Hepatic stellate cell (primary cell): ENCODE measurements at regions not wholly inside any gene's neighbourhood (a gene's known extent, or its start where the extent isn't known, plus 50 kb on each side); places are given as distances from the start of the nearest gene placed in this dataset.
A peak's percentile ranks its signal among the peaks of the same experiment; 100 is the strongest.

Source experiments
- DNase-seq: peaks from one replicate; pipeline ENCODE4 v3.0.0; 2011; ENCODE audit warnings: low spot score

DNA sequence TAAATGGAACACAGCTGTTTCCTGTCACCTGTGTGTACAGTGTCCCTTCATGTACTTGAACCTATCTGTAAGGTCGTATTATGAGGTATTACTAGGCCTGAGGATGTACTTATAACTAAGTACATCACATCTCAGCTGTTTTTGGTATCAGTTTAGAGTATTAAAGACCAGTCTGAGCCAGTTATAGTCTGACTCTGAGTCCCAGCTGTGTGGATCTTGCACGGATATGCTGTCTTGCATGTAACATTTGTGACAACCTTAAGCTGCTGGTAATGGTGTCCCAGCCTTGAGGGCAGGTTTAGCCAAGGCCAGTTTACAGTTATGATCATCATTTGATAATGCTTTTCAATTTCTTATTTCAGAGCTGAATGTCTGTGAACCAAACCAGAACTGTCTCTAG is 496.3 kb downstream of the SLC4A3 start:
- DNase-seq = no peak

GRCh38 chr2:220125551-220125950 is 498.1 kb downstream of the SLC4A3 start:
- no peak for DNase-seq

GRCh38 chr2:220127311-220127710 is 499.9 kb downstream of the SLC4A3 start:
- DNase-seq = no peak

DNA sequence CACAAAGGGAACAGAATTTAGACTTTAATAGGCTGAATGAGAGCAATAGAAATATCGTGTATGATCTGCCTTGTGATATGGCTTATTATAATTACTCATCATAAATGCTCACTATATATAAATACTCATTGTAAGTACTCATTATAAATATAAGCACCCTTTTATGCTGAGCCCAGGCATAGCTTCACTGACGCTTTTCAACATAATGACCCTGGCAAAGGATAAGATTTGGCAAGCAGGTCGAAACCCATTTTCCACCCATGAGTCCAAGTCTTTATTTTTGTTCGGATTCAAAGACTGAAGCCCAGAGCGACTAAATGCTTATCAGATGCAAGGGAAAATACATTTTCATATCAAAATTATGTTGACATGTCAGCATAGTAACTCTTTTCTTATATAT is 500.4 kb downstream of the SLC4A3 start:
- DNase-seq = no peak

DNA sequence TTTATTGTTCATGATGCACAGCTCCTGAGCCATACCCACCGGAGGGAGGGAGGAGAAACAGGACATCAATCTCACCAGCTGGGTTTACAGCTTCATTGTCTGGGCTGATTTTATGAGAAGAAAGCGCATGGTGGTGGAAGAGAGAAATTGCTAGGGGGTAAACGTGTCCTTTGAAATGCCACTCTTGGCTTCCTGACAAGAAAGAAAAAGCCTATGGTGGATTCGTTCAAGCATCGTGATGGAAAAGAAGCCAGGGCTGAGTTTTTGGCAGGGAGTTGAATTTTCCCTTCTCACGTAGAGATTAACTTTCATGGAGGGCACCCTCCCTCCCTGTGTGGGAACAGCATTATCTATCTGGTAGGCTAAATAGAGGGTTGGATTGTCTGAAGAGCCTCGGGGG is 502.0 kb downstream of the SLC4A3 start:
- DNase-seq = no peak

- no peak for DNase-seq
Observed at GRCh38 chr2:220134756-220135534, 507.5 kb downstream of the SLC4A3 start.

DNA sequence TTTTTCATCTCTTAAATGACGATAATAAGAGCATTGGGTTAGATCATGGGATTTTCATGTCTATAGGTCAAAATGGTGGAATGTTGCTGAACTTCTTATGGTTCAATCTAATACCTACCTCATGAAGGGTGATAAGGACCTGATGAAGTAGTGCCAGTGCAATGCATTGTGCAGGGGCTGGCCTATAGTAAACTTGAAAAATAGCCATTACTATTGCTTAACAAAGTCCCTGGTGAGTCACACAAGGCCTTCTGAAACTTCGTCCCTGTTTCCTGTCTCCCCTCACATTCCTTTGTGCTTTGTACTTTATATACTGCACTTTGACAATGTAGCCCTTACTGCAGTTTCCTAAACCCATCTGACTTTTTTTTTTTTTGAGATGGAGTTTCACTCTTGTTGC is 515.9 kb downstream of the SLC4A3 start:
- peak; percentile 43 for DNase-seq

- DNase-seq = no peak
Observed at GRCh38 chr2:220144411-220144810, 517.0 kb downstream of the SLC4A3 start.

DNA sequence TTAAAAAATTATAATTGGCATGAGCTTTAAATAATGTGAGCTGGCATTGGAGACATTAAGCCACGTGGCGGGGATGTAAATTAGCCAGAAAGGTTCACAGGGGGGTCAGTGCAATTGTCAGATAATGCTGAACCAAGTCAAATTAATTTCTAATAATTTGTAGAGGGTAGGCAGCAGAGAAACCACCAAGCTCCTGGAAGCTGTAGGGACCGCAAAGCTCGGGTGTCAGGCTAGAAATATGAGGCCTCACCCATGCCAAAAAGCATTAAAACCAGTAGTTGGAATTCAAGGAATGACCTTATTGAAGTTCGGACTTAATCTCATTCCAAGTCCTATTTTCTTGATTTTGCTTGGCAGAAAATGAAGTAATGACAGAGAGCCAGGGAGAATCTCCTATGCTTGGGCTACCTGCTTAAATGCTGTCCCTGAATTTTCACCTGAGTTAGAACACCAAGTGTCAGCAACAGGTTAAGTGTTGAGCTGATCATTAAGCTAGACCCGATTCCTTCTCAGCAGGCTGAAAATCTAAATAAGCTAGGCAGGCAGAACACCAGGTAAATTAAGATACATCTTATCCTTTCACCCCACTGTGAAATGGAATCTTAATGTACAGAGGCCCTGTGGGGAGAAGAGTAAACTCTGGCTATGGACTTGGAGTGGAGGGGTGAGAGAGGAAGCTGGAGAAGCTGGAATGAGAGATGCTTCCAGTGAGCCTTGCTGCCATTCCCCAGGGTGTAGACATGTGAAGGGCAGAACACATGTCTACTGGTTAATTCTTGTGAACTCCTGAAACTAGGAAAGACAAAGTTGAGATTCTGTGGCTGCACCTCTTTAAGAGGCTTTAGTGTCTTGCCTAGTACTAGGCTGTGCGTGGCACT is 520.0 kb downstream of the SLC4A3 start:
- no peak for DNase-seq

GRCh38 chr2:220148471-220149248 is 521.2 kb downstream of the SLC4A3 start:
- DNase-seq = no peak

DNA sequence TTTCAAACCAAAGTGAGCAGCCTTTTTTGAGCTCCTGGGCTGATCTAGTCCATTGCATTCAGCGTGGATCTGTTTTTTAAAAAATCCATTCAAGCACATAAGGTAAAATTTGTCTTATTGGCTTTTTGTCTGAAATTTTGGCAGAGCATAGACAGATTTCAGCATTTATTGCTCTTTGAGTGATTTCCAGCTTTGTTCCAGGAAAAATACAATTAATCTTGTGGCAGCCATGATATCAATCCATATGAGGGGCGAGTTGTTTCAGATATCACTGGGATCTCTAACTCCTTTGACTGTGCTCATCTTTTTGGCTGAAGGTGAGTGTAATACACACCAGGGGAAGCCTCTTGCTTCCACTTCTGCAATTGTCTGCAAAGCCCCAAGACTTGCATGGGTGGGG is 523.9 kb downstream of the SLC4A3 start:
- no peak for DNase-seq

DNA sequence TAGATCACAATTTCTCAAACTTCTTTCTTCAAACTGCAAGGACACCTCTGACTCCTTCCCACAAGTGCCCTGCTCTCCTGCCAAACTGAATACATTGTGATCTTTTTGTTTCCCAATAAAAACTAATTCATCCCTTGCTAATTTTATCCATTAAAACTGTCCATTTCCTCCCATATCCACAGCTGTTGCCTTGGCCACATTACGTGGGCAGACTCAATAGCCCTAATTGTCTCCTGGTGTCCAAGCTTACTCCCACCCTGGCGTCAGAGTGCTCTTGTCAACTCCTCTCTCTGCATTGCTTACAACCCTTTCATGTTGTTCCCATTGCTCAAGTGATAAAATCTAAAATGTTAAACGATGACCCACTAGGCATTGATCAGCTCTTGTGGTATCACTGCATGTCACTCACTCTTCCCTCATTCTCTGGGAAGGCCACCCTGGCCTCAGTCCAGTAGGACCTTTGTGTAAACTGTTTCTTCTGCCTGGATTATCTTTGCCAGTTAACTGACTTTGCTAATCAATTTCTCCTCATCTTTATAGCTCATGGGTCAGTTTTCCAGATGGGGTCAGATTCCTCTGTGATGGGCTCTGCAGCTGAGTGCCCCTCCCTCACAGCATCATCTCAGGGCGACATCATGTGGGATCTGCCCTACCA is 525.0 kb downstream of the SLC4A3 start:
- no peak for DNase-seq

- no peak for DNase-seq
Observed at GRCh38 chr2:220153118-220153517, 525.7 kb downstream of the SLC4A3 start.

DNA sequence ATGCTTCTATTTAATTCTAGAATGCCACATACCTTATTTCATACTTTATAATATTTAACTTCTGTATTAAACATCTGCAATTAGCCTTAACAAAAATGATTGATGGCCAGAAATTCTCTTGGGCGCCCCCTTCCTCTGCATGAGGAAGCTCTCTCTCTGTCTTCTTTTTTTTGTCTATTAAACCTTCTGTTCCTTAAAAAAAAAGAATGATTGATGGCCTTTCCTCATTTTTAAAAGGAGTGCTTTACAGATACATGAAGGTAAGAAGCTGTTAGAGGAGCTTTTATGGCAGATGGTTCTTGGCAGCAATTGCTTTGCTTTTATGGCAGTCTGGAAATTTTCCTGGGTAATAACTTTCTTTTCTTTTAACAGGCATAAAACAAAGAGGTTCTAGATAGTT is 526.9 kb downstream of the SLC4A3 start:
- DNase-seq = no peak

- DNase-seq = no peak
Observed at GRCh38 chr2:220157312-220157711, 529.9 kb downstream of the SLC4A3 start.

DNA sequence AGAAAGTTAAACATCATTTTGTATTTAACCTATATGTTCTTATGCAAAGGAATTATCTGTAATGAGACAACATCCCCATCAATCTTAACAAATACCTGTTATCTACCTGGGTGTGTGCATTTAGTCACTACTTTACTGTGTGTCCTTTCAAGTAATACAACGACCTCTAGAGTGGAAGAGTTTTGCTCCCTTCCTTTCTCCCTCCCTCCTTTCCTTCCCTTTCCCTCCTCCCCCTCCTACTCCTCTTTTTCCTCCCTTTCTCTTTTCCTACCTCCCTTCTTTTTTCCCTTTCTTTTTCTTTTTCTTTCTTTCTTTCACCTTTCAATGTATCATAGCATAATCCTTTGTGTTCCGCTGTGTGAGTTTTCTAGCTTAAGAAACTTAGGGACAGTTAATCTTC is 532.3 kb downstream of the SLC4A3 start:
- DNase-seq = no peak

GRCh38 chr2:220162320-220162719 is 534.9 kb downstream of the SLC4A3 start:
- no peak for DNase-seq

DNA sequence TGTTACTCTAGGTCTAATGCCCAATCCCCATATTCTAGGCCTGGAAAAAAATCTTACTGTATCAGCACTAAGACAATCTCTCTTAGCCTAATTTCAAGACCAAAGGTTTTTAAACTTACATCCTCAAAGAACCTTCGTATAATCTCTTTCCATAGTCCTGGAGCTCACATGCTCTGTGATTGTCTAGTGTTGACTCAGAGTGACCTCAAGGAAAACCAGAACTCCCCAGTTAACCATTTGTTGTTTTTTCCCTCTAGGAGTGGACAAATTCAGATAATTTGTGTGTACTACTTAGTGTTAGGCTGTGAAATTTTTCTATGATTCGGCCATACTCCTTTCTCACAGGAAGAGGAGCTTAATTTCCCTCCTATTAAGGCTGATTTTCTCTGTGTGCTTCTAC is 536.1 kb downstream of the SLC4A3 start:
- no peak for DNase-seq

GRCh38 chr2:220165401-220165800 is 538.0 kb downstream of the SLC4A3 start:
- no peak for DNase-seq

GRCh38 chr2:220166616-220167015 is 539.2 kb downstream of the SLC4A3 start:
- no peak for DNase-seq

GRCh38 chr2:220167956-220168355 is 540.5 kb downstream of the SLC4A3 start:
- no peak for DNase-seq
